CD4-positive, alpha-beta T cell treated with Interleukin-21 for 1 hour (primary cell): ENCODE measurements at regions not wholly inside any gene's neighbourhood (a gene's known extent, or its start where the extent isn't known, plus 50 kb on each side); places are given as distances from the start of the nearest gene placed in this dataset.
A peak's percentile ranks its signal among the peaks of the same experiment; 100 is the strongest.
"Not testable (repeated sequence)": the region's sequence is repeated elsewhere in the genome, so short reads cannot be mapped to it uniquely, and the experiment has no call there.

Experiments used
- DNase-seq: peaks from one replicate; pipeline ENCODE4 v3.0.0-alpha.2; 2020

- DNase-seq: no peak
Measured at GRCh38 chr2:8509621-8510020, 172.2 kb upstream of the ID2 start.

GRCh38 chr2:8510055-8510454, 171.8 kb upstream of the ID2 start:
- DNase-seq: not testable (repeated sequence)

- DNase-seq: no peak
Measured at GRCh38 chr2:8510519-8510918, 171.3 kb upstream of the ID2 start.

DNA sequence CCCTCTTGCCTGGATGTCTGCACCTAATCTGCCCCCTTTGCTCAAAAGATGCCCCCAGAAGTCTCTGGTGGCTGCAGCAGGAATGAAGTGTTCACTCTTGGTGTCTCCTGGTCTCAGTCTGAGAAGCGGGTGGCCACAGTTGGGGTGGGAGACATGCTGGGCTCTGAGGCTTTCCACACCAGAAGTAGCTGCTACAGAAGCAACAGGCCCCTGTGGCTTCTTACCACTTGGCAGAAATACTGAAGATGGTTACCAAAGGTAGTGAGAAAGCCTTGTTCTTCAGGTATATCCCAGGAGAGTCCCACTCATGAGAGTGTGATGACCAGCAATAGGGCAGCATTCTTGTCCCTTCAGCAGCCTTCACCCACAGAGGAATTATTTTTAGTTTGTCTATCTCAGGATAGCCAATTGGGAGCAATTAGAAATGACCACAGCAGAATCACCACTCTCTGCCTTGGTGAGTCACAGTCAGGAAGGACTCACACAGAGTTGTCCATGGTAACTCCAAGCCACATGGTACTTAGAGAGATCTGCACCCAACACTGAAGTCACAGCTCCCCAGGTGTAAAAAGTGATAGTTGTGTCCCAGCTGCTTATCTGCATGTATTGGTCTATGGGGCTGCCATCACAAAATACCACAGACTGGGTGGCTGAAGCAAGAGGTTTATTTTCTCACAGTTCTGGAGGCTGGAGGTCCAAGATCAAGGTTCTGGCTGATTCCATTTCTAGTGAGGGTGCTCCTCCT, 169.8 kb upstream of the ID2 start:
- DNase-seq: no peak

- DNase-seq: no peak
Measured at GRCh38 chr2:8513601-8514273, 168.1 kb upstream of the ID2 start.

GRCh38 chr2:8514274-8514662, 167.6 kb upstream of the ID2 start:
- DNase-seq: no peak

GRCh38 chr2:8514796-8515758, 166.8 kb upstream of the ID2 start:
- DNase-seq: peak; percentile 75

DNA sequence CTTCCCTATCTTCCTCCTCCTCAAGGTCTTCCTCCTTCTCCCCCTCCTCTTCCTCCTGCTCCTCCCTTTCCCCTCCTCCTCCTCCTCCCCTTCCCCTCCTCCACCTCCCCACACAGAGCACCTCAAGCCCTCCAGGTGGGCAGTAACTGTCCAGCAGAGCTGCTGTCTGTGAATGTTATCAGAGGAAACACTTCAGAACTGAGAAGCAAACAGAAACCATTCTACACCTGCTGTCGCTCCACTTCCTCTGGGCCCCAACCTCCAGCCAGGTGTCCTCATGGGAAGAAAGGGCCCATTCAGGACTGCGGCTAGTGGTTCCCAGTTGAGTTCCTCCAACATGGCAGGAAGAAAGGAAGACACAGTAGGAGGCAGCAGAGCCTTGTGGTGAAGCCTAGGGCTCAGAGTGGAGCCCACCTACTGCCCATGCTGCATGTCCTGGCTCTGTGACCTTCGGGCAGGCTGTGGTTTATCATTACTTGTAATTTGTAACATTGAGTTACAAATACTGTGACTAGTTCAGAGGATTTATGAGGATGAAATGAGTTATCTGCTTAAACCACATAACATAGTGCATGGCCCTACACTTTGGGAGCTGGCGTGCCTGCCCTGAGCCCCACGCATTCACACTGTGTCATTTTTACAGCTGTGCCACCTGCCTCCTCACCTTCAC, 165.9 kb upstream of the ID2 start:
- peak; percentile 32 for DNase-seq

DNA sequence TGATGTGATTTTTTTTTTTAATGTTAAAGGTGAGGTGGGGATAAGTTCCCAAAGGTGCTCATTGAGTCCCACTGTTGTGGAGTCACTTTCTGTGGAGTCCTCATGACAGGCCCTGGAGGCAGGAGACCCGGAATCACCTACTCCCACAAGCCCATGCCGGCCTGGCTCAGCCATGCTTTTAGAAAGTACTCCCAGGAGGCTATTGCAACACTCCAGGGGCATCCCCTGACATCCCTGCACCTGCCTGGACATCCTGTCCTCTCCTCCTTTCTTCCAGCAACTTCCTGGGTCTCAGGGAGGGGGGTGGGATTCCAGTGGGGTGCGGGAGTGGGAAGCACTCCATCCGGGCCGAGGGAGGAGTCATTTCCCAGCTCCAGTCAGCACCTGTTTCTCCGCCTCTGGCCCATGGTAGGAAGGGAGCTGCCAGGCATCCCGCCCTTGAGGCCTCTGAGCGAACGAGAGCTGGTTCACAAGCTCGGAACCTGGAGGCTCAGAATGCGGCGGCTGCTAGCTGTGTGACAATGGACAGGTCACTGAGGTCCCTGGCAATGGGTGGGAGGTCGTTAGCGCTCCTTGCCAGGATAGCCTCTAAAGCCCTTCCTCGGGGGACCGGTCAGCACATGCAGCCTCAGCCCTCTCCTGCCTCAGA, 163.9 kb upstream of the ID2 start:
- no peak for DNase-seq

GRCh38 chr2:8518979-8519668, 162.7 kb upstream of the ID2 start:
- peak; percentile 28 for DNase-seq

DNA sequence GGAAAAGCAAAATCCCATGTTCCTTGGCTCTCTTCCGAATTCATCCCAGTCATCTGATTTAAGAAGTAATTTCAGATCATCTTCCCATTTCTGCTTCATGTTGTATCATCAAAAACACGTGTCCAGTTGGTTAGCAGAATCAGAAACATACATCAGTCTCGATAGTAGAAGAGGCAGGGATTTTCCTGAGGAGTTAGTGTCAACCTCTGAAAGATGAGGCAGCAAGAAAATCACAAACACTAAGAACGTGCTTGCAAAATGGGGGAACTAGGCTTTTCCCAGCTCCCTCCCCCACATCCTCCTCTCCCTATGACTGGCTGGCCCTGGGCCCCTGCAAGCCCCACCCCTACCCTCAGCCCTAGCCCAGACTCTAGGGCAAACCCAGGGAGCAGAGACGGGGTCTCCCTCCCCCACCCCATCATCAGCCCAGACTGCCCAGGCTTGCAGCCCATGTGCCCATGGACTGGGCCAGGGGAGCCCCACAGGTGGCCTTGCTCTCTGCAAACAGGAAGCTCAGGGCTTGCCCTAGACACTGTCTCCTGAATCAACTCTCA, 161.0 kb upstream of the ID2 start:
- DNase-seq: no peak

DNA sequence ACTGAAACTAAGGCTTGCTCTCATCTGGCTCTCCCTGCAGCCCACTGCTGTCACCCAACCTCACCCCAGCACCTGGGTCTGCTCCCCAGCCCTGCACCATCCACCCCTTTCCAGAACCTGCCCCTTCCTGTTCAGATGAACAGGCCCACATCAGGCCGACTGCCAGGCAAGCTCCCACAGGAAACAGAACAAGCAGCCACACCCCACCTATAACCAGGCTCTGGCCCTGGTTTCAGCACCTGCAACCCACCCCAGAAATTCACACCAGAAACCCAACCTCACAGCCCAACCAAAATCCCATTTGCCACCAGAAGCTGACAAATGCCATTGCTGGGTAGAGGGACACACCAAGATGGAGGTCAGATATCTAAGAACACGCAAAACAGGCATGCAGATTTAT, 159.2 kb upstream of the ID2 start:
- DNase-seq: peak; percentile 36

- no peak for DNase-seq
Measured at GRCh38 chr2:8524388-8524787, 157.5 kb upstream of the ID2 start.

DNA sequence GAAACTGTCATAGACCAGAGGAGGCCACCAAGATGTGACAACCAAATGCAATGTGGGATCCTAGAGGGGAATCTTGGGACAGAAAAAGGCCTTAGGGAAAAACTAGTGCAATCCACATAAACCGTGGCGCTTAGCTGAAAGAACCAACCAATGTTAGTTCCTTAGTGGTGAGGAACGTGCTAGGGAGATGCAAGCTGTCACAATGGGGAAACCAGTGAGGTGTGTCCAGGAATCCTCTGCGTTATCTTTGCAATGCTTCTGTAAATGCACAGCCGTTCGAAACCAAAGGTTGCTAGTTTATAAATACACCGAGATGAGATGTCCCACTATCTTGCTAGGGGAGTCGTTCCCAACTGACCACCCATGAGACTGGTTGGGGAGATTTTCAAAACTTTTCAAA, 157.0 kb upstream of the ID2 start:
- no peak for DNase-seq

DNA sequence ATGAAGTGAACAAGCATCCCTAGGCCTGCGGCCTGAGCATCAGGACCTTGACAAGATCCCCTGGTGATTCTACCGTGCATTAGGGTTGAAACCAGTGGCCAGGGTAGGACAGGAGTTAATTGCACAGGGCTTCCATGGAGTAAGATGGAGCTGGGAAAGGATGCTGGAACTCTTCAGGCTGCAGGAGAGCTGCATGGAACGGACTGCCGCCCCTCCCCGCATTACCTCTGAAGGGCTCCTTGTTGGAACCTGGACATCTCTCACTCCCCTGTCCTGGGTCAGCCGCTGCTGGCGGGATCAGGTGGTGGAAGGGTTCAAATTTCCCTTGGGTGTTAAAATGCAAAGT, 156.6 kb upstream of the ID2 start:
- DNase-seq: no peak

- DNase-seq: no peak
Measured at GRCh38 chr2:8525582-8526402, 156.1 kb upstream of the ID2 start.

GRCh38 chr2:8526403-8526696, 155.5 kb upstream of the ID2 start:
- DNase-seq: no peak

DNA sequence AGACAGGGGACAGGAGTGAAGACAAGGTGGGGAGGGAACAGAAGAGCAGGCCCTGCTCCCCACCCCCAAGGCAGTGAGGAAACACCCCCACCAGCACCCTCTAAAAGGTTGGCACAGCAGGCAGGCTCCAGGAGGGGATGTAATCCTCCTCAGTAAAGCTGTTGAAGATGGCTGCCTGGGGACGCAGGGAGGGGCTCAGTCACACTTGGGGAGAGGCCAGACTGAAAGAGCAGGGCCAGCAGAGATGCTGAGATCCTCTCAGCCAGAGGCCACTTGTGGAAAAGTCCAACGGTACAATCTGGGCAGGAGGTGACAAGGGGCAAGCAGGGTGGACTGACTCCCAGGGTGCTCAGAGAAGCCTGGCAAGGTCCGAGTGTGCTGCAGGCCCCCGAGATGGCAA, 154.8 kb upstream of the ID2 start:
- no peak for DNase-seq

DNA sequence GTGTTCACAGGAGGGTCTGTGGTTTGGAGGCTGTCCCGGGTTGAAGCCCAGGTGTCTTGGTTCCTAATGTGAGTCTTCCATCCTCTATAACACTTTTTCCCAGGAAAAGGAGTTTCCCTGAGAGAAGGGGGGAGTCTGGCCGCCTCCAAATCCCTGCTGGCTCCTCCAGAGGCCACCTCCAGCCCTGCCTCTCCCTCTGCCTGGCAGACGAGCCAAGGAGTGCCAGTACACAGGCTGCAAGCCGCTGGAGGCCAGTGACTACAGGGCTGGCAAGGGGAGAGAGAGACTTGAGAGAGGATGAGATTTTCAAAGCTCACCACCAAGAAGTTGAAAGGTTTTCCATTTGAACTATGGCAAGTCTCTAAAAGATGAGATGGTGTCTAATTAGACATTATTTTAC, 154.2 kb upstream of the ID2 start:
- no peak for DNase-seq

- no peak for DNase-seq
Measured at GRCh38 chr2:8528863-8529262, 153.0 kb upstream of the ID2 start.

DNA sequence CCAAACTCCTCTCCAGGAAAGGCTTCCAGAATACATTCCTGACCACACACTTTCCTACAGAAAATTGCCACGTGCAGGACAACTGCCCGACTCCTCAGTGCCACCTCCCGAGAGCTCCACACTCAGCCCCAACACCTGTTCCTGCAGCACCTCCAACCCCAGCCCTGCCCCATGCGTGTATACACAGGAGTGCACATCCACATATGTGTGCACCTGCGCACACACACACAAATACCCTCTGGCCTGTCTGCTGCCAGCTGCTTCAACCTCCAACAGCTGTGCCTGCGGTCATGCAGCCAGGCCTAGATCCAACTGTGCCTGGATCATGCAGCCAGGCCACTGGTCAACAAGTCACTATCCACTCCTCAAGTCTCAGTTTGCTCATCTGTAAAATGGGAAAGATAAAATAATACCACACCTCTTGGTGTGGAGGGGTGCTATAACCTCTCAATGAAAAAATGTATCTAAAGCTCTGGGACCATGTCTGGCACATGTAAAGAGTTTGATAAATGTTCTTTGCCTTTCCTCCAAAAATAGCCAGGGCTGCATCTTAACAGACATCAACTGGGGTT, 152.1 kb upstream of the ID2 start:
- DNase-seq: no peak
